ENCODE measurements at regions not wholly inside any gene's neighbourhood (a gene's known extent, or its start where the extent isn't known, plus 50 kb on each side); places are given as distances from the start of the nearest gene placed in this dataset.

DNA sequence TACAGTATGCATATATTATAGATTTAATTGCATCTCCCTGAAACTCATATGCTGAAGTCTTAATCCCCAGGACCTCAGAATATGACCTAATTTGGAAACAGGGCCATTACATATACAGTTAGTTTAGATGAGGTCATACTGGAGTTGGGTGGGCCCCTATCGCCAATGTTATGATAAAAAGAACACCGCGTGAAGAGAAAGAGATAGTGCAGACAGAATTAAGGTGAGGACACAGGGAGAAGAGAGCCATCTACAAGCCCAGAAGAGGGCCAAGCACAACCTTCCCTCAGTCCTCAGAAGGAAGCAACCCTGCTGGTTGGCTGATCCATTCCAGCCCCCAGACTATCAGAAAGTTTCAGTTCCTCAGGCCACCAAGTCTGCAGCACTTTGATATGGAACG is 311.9 kb upstream of the RAB6C start:
- DNase-seq: no peak

GRCh38 chr2:129672521-129672920 is 306.9 kb upstream of the RAB6C start:
- DNase-seq: no peak

- DNase-seq: no peak
These were observed 306.2 kb upstream of the RAB6C start for GRCh38 chr2:129673234-129673633.

DNA sequence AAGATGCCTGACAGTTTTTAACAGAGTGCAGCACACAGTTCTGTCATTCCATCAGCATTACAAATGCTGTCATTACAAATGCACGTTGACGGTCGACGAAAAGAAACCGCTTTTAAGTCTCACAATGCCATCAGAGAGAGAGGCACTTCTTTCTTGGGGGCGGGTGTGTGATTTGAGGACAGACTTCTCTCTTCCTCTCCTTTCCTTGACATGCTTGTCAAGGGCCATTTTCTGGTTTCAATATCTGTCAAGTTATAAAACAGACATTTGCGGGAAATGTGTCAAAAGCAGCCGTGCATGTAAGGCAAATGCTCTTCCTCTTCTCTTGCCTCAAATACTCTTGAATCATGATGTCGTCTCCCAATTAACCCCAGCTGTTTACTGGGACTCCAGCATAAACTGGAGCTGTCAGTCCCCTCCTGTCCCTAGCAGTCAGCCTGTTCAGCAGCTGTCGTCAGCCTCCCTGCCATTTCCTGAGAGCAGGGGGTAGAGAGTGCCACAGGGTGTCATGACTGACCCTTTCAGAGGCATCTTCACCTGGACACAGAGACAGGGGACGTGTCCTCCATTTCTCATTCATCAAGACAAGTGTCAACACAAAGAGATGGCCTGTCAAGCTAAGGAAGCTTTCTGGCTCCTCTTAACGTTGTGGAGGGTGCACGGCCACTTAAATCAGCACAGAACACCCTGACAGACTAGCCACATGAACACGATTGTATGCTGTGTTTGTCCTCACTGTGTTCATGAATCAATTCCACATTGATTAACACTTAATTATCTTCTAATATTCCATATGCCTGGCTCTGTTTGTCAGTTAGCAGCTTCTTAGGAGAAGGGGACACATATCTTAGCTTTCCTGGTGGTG is 305.4 kb upstream of the RAB6C start:
- DNase-seq: no peak

DNA sequence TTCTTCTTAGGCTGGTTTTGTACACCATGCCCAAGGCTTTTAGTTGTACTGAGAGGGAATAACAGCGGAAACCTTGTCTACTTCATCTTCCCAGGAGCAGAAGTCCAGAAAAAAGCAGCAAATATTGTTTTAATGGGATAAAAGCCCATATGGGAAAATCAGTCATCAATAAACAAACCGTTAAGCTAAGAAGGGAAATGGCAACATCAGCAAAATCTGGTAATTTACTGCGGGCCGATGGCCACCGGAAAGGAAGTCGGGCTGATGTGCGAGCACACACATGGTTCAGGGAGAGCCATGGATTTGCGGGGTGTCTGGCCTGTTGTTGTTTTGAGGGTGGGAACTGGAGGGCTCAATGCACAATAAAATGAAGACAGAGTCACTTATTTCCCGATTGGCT is 300.7 kb upstream of the RAB6C start:
- no peak for DNase-seq

GRCh38 chr2:129681788-129682187 is 297.7 kb upstream of the RAB6C start:
- no peak for DNase-seq

- no peak for DNase-seq
These were observed 289.6 kb upstream of the RAB6C start for GRCh38 chr2:129689653-129690448.

DNA sequence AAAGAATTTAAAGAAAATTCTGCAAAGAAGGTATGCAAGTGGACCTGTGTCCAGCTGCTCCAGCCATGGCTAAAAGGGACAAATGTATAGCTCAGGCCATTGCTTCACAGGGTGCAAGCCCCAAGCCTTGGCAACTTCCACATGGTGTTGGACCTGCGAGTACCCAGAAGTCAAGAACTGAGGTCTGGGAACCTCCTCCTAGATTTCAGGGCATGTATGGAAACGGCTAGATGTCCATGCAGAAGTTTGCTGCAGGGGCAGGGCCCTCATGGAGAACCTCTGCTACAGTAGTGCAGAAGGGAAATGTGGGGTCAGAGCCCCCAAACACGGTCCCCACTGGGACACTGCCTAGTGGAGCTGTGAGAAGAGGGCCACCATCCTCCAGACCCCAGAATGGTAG is 284.0 kb upstream of the RAB6C start:
- no peak for DNase-seq

DNA sequence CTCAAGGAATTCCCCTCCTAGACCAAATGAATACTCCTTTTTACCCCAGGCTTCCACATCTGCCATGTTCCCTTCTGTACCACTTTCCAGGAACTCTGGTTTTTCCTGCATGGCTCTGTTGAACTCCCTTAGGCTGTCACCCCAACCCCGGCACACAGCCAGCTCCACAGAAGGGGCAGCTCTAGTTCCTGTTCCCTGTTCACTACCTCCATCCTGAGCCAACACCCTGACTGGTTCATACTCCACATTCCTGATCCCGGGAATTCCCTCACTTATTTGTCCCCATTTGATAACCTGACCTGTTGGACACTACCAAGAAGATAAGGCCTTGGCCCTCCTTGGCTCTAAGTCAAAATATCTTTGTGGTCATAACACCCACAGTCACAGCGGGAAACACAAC is 280.9 kb upstream of the RAB6C start:
- no peak for DNase-seq

DNA sequence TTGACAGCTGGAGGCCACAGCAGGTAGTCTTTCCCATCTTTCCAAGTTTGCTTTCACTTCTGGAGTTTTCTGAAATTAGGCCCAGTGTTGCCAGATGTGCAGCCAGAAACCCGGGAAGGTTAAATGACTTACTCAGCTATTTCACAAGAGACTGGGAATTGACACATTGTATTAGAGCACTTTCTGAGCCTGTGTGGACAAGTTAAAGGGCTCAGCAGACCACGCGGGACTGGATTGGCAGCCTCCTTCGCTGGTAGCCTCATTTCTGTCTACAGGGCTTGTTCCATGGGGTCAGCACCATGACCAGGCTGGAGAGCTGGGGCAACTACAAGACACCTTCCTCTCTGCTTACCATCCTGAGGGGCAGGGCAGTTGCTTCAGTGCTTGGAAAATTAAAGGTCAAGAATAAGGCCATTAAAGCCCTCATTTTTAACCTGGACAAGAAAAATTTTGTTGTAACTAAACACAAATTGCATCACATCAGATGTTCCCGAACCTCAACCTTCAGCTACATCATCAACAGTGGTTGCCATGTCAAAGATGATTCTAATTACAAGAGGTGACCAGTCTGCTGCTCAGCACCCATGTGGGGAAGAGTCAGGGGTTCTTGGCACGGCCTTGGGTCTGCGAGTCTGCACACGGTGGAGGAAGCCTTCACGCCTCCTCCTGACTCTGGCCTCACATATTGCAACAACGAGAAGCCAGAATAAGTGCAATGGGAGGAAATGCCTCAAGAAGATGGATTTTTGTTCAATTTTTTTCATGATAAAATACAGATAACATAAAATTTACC is 279.5 kb upstream of the RAB6C start:
- DNase-seq: no peak

GRCh38 chr2:129702416-129703176 is 276.9 kb upstream of the RAB6C start:
- DNase-seq: no peak

DNA sequence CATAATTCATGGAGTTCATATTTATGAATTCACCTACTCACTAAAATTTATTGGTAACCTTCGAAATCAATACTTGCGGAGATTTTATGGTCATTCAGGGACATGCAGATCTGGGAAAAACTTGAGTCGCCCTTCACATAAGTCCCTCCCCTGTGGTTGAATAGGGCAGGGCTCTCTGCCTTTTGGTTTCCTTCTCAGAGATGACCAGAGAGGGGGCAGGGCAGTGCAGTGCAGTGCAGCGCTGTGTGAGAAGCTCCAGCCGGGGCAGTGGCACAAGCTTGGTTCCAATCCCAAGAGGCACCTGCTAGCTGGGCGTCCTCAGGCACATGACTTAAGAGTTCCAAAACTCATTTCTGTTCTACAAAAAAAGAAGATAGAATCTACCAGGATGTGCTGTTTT is 274.4 kb upstream of the RAB6C start:
- no peak for DNase-seq

GRCh38 chr2:129707800-129708199 is 271.7 kb upstream of the RAB6C start:
- no peak for DNase-seq

GRCh38 chr2:129708221-129708967 is 271.1 kb upstream of the RAB6C start:
- no peak for DNase-seq

- DNase-seq: no peak
These were observed 270.2 kb upstream of the RAB6C start for GRCh38 chr2:129709001-129709955.

DNA sequence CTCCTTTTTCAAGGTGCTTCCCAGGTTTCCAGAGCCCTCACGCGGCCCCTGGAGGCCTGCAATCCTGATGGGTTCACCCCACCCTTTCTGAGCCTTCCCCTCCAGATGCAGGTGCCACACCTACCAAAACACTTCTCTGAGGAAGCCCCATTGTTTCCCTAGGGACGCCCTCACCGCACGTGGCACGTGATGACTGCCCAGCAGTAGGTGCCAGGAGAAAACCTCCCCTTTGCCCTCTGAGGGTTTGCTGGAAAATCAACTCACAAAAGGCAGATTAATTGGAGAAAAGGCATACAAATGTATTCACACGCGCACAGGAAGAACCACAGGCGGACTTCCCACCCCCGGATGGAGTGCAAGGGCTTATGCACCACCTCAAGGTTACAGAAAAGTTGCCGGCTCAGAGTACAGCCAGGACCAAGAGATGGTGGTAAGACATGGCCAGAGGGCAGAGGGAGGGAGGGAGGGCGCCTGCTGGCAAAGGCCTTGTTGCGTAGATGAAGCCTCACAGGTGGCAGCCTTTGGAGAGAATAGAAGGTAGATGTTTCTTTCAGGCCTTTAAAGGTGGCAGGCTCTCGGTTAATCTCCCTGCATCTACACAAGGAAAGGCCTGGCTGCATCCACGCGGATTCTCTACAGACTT is 269.4 kb upstream of the RAB6C start:
- no peak for DNase-seq

GRCh38 chr2:129710670-129711495 is 268.6 kb upstream of the RAB6C start:
- no peak for DNase-seq

- no peak for DNase-seq
These were observed 267.4 kb upstream of the RAB6C start for GRCh38 chr2:129711816-129712675.

Measured in activated gamma-delta T cell treated with Interleukin-2 at 50 U/mL for 16 hours (primary cell).